ENCODE measurements at regions not wholly inside any gene's neighbourhood (a gene's known extent, or its start where the extent isn't known, plus 50 kb on each side); places are given as distances from the start of the nearest gene placed in this dataset.

DNA sequence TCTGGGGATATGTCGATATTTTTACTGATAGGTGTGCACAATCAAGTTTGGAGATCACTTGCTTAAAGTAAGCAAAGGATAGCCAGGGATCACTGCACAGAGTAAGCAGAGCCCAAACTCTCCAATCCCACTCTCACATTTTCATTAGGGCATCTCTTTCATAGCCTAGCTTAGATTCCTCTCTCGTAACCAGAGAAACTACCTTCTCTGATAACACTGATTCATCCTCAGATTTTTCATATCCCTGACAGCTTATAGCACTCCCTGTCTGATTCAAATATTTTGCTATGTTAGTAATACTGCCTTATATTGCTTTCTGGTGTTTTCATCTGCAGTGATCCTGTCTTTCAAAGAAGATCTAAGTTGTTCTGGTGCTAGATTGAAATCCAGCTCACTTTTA is 123.7 kb downstream of the CBLL2 start:
- H3K9me3 ChIP-seq: no peaks in the 10 kb centered on the region
- no peaks in the 10 kb centered on the region for H3K36me3 ChIP-seq
- TF ChIP-seq, protein P1, sequence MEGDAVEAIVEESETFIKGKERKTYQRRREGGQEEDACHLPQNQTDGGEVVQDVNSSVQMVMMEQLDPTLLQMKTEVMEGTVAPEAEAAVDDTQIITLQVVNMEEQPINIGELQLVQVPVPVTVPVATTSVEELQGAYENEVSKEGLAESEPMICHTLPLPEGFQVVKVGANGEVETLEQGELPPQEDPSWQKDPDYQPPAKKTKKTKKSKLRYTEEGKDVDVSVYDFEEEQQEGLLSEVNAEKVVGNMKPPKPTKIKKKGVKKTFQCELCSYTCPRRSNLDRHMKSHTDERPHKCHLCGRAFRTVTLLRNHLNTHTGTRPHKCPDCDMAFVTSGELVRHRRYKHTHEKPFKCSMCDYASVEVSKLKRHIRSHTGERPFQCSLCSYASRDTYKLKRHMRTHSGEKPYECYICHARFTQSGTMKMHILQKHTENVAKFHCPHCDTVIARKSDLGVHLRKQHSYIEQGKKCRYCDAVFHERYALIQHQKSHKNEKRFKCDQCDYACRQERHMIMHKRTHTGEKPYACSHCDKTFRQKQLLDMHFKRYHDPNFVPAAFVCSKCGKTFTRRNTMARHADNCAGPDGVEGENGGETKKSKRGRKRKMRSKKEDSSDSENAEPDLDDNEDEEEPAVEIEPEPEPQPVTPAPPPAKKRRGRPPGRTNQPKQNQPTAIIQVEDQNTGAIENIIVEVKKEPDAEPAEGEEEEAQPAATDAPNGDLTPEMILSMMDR (IDR thresholded peaks at IDR 0.05): no peak
- TF ChIP-seq EP300 (IDR thresholded peaks at IDR 0.05) (no peak), POLR2A (IDR thresholded peaks at IDR 0.05) (no peak), POLR2AphosphoS5 (IDR thresholded peaks at IDR 0.05) (no peak)
- peaks cover 0 to 5% (median 3%) of the 10 kb centered on the region in 4 donors for H3K4me1 ChIP-seq
- 86 to 93% methylated on average over 2 of the region's 2 CpGs for WGBS, 2 donors
- no peaks in the 10 kb centered on the region for H3K27me3 ChIP-seq
- intact Hi-C loops (cut with DNase I): loop anchor here (10.0 kb wide), 1 partner anchor 248 kb away; no protein-coding TSS in a partner anchor
- H3K4me3 ChIP-seq: no peak overlapping the region
- DNase-seq: no peak
- H3K27ac ChIP-seq: peak overlapping the region in 1 of 4 donors; percentile 27

DNA sequence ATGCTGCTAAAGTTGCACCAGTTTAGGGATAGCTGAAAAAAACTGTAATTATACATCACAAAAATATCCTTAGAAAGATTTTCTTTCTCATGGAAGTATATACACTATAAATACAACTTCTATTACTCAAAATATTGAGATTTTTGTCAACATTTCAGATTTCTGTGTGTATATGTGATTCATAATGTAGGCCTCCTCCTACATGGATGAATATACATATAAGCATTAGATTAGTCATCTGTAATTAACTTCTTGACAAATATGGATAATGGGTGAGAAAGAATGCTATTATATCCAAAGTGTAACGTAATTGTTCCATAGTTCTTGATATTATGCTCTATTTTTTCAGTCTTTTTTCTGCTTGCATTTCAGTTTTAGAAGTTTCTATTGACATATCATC is 124.9 kb downstream of the CBLL2 start:
- H3K4me1 ChIP-seq: peaks cover 0 to 4% (median 2%) of the 10 kb centered on the region in 4 donors
- no peak overlapping the region for H3K4me3 ChIP-seq
- no peaks in the 10 kb centered on the region for H3K36me3 ChIP-seq
- H3K27me3 ChIP-seq: no peaks in the 10 kb centered on the region
- TF ChIP-seq, protein P1 (IDR thresholded peaks at IDR 0.05): no peak
- no peak for TF ChIP-seq POLR2A (IDR thresholded peaks at IDR 0.05)
- no peak for TF ChIP-seq POLR2AphosphoS5 (IDR thresholded peaks at IDR 0.05)
- H3K9me3 ChIP-seq: no peaks in the 10 kb centered on the region
- no peak for DNase-seq
- H3K27ac ChIP-seq: no peak overlapping the region
- intact Hi-C loops (cut with DNase I): loop anchor here (10.0 kb wide), 1 partner anchor 247 kb away; no protein-coding TSS in a partner anchor
- 62 to 95% methylated on average over 1 of the region's 1 CpG for WGBS, 2 donors

DNA sequence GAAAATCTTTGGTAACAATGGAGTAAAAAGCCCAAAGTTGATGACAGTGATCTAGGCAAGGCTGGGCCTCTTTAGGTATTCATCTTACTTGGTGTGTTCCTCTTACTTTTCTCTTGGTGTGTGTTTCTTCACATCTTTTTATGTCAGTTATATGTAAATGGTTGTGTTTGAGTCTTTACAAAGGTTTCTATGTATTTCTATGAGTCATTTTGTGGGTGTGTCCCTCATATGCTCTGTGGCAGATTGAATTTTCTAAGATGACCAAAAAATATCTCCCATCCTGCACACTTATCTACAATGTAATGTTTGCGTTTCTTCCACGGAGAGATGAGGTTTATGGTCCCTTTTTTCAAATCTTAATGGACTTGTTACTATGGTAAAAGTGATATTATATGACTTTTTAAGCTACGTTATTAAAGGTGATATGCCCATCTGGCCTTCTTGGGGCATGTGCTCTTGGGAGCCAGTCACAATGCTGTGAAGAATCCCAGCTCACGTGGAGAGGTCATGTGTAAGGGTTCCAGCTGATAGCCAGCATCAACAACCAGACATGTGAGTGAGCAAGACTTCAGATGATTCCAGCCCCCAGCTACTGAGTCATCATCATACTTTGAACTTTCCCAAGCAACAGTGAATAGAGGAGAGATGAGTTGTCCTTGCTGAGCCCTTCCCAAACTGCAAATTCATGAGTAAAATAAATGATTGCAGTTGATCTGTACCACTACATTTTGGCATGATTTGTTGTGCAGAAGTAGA is 126.9 kb downstream of the CBLL2 start:
- Histone ChIP-seq H3K27ac (no peak overlapping the region), H3K4me1 (no peaks in the 10 kb centered on the region), H3K4me3 (no peak overlapping the region), H3K27me3 (no peaks in the 10 kb centered on the region), H3K9me3 (no peaks in the 10 kb centered on the region), H3K36me3 (no peaks in the 10 kb centered on the region)
- intact Hi-C loops (cut with DNase I): loop anchor here (10.0 kb wide), 1 partner anchor 245 kb away; no protein-coding TSS in a partner anchor
- WGBS, 2 donors: 37 to 75% methylated on average over 4 of the region's 4 CpGs
- TF ChIP-seq POLR2AphosphoS5 (IDR thresholded peaks at IDR 0.05): no peak
- TF ChIP-seq, protein P1 (IDR thresholded peaks at IDR 0.05): no peak
- no peak for TF ChIP-seq EP300 (IDR thresholded peaks at IDR 0.05)
- TF ChIP-seq POLR2A (IDR thresholded peaks at IDR 0.05): no peak
- DNase-seq: no peak

DNA sequence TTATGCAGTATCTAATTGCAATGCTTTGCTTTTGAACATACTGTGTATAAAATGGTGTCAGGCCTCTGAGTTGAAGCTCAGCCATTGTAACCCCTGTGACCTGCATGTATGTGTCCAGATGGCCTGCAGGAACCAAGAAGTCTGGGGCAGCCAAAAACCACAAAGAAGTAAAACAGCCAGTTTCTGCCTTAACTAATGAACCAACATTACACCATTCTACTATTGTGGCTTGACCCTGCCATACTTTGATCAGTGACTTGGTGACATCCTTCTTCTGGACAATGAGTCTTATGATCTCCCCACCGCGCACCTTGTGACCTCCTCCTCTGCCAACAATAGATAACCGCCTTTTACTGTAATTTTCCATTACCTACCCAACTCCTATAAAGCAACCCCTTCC is 131.6 kb downstream of the CBLL2 start:
- no peaks in the 10 kb centered on the region for H3K27me3 ChIP-seq
- H3K9me3 ChIP-seq: no peaks in the 10 kb centered on the region
- H3K27ac ChIP-seq: no peak overlapping the region
- H3K36me3 ChIP-seq: no peaks in the 10 kb centered on the region
- no peak for DNase-seq
- intact Hi-C loops (cut with DNase I): no loop called here
- H3K4me3 ChIP-seq: no peak overlapping the region
- H3K4me1 ChIP-seq: no peaks in the 10 kb centered on the region
- WGBS, 2 donors: 81 to 96% methylated on average over 3 of the region's 3 CpGs
- TF ChIP-seq EP300 (IDR thresholded peaks at IDR 0.05): no peak
- TF ChIP-seq, protein P1 (IDR thresholded peaks at IDR 0.05): no peak
- no peak for TF ChIP-seq POLR2A (IDR thresholded peaks at IDR 0.05)
- no peak for TF ChIP-seq POLR2AphosphoS5 (IDR thresholded peaks at IDR 0.05)

Measured in sigmoid colon (tissue), 6 donors.